GM19023 (cell line): ENCODE measurements at regions not wholly inside any gene's neighbourhood (a gene's known extent, or its start where the extent isn't known, plus 50 kb on each side); places are given as distances from the start of the nearest gene placed in this dataset.
"Not testable (repeated sequence)": the region's sequence is repeated elsewhere in the genome, so short reads cannot be mapped to it uniquely, and the experiment has no call there.

Source experiments
- ATAC-seq: cut with Tn5 transposase; IDR thresholded peaks from one replicate; pipeline ENCODE4 v1.9.1; 2021; ENCODE audit warnings: mild to moderate bottlenecking, moderate library complexity; ENCODE audit not compliant: unreplicated experiment

DNA sequence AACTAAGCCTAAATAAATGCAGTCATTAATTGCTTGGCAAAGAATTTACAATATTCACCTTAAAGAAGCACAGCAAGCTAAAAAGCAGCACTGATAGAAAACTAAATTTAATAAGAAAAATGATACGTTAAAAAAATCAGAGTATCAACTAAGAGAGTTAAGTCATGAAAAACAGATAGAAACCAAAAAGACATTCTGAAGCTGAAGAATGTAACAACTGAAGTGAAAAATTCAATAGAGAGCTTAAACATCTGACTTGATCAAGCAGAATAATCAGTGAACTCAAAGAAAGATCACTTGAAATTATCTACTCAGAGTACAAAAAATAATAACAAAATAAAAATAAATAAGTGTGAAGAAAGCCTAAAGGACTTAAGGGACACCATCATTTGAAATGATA is 588.0 kb upstream of the HS3ST1 start:
- ATAC-seq, result no peak

DNA sequence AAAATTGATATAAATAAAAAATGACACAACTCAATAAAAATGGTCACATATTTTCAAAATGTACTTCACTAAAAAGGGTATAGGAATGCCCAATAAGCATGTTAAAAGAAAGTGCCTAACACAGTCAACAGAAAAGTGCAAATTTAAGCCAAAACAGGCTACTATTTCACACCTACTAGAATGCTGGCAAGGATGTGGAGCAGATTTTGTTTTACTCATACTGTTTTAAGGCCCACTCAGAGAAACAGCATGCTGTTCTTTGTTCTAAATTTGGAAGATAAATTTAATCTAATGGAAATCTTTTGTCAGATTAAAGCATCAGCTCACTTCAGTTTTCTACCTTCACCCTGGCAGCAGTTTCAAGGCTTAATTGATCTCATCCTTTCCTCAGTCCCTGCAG is 576.8 kb upstream of the HS3ST1 start:
- ATAC-seq, result no peak

- ATAC-seq, result not testable (repeated sequence)
Observed at GRCh38 chr4:11996581-11996980, 567.9 kb upstream of the HS3ST1 start.

- no peak for ATAC-seq
Observed at GRCh38 chr4:11976726-11977263, 548.1 kb upstream of the HS3ST1 start.

DNA sequence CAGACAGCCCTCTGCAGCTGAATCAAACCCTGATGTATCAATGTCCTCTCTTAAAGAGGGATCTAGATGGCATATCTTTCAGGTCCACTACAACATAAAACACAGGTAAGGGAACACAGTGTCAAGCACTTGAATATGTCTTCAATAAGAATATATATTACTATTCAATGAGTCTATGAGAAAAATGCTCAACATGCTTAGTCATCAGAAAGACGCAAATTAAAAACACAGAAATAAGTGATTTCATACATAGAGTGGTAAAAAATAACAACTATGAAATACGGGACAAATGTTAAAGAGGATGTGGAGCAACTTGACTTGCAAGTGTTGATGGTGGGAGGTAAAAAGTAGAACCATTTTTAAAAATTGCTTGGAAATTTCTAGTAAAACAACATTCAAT is 544.6 kb upstream of the HS3ST1 start:
- no peak for ATAC-seq

GRCh38 chr4:11970754-11971153 is 542.1 kb upstream of the HS3ST1 start:
- ATAC-seq, result no peak

DNA sequence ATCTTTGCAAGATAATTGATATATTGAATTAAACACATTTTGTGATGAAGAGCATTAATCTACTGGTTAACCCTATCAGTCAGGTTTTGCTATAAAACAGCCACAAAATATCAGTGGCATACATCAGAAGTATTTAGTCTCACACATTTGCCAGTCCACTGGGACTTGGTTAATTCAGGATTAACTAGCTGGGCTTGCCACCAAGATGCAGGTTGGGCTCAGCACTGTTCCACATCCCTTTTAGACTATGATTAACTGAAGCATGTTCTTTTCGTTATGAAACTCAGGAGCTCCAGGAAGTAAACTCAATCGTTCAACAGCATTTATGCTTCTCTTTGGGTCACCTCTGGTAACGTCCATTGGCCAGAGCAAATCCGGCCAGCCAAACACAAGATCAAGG is 538.1 kb upstream of the HS3ST1 start:
- no peak for ATAC-seq

- ATAC-seq, result no peak
Observed at GRCh38 chr4:11954093-11954492, 525.4 kb upstream of the HS3ST1 start.

DNA sequence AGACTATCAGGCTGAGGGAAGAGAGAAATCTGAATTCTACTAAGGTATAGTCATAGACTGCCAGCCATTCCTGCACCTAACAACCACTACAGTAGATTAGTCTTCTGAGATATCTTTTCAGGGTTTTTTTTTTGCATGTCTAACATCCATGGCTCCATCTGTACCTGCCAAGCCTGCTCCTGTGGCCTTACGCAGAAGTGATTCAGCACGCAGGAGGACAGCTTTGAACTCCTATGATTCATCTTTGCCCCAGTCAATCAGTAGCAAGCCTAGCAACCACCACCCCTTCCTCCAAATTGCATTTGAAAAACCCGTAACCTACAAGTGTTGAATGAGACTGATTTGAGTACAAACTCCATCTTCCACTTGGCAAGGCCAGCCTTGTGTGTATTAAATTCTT is 520.7 kb upstream of the HS3ST1 start:
- no peak for ATAC-seq

DNA sequence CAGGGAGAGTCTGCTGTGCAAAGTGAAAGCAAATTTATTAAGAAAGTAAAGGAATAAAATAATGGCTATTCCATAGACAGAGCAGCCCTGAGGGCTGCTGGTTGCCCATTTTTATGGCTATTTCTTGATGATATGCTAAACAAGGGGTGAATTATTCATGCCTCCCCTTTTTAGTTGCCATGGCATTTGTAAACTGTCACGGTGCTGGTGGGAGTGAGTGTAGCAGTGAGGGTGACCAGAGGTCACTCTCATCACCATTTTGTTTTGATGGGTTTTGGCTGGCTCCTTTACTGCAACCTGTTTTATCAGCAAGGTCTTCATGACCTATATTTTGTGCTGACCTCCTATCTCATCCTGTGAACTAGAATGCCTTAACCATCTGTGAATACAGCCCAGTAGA is 518.9 kb upstream of the HS3ST1 start:
- not testable (repeated sequence) for ATAC-seq

- no peak for ATAC-seq
Observed at GRCh38 chr4:11937941-11938340, 509.2 kb upstream of the HS3ST1 start.

DNA sequence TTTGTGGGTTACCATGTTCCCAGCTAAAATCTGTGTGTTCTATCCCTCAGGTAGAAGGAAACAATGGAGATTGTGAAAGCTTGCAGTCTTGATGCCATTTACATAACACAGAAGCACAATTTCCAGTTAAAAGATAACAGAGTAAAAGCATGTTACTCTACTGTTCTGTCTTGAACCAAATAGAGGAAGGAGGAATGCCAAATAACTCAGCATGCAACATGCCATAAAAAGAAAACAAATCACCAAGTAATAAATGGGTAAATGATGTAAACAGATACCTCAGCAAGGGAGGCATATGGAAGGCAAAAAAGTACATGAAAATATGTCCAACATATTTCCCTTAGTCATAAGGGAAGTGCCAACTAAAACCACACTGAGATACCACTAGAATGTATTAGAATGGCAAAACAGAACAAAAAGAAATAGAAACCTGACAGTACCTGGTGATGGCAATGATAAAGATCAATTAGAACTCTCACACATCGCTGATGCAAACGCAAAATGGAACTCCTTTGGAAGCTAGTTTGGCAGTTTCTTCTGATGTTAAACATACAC is 502.6 kb upstream of the HS3ST1 start:
- no peak for ATAC-seq

DNA sequence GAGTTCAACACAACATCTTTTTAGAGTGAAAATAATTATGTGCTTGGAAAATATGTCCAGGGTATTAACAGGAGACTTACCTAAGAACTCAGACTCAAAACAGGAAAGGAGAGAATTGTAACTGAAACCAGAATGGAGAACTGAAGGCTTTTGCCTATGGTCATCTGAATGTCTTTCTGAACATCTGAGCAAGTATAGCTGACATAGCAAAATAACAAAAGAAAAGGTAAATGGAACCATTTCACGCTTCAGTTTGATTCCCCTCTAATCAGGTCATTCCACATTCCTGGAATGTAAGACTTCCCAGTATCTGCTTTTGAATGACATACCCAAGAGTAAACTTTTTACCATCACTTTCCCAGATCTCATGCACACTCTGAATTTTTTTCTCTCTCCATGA is 500.4 kb upstream of the HS3ST1 start:
- no peak for ATAC-seq

DNA sequence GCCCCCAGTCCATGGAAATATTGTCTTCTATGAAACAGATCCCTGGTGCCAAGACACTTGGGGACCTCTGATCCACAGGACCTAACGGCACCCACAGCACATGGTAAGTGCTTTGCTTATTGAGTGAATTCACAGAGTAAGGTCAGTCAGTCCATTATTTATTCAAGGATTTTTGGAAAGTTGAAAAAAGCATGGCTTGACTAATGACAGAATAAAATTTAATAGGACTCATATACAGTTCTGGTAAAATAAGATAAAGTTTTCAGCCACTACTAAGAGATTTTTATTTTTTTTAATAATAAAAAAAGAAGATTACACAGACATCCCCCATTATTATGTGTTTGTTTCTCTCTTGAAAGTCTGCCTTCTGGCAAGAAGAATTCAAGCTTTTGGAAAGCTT is 490.6 kb upstream of the HS3ST1 start:
- ATAC-seq, result no peak

- ATAC-seq, result no peak
Observed at GRCh38 chr4:11914406-11914805, 485.7 kb upstream of the HS3ST1 start.

DNA sequence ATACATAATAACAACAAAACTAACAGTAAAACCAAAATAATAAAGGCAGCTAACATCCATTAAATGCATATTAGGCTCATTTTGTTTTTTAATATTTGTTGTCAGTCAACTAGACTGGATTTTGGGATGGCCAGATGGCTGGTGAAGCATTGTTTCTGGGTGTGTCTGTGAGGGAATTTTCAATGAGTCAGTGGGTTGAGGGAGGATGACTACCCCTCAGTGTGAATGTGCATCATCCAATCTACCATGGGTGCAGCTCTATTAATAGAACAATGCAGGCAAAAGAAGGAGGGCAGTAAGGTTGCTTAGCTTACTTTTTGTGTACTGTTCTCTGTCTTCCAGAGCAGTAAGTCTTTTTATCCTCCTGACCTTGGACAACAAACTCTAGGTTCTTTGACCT is 484.2 kb upstream of the HS3ST1 start:
- no peak for ATAC-seq

DNA sequence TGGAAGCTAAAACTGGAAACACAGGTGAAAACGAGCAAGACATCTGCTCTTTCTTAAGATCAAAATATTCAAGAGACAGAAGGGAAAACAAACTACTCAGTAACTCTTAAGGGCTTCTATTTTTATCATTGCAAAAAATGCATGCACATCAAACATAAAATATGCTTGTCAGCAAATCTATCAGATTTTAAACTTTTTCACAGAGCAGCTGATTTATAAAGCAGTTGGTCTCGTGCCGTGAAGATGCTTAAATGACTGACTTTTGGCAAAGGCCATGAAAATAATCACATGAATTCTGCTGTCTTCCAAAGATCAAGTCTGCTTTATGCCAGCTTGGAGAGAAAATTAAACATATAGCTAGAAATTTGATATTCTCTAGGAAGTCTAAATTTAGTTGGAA is 482.1 kb upstream of the HS3ST1 start:
- no peak for ATAC-seq

DNA sequence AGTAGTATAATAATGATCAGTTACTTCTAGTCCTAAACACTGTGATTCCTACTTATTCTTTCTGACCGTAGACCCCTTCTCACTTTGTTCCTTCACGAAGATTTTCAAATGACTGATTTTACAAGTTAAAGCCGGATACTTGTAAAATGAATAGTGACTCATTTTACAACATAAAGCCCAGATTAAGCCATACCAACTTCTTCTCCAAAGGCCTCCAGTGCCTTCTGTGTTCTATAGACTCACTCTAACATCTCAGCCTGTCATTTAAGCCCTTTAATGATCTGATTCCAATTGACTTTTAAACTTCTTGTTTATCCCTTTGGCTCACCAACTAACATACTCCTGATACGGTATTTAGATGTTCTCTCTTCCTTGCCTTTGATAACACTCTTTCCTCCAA is 480.0 kb upstream of the HS3ST1 start:
- no peak for ATAC-seq

- ATAC-seq, result no peak
Observed at GRCh38 chr4:11908205-11908604, 479.5 kb upstream of the HS3ST1 start.

DNA sequence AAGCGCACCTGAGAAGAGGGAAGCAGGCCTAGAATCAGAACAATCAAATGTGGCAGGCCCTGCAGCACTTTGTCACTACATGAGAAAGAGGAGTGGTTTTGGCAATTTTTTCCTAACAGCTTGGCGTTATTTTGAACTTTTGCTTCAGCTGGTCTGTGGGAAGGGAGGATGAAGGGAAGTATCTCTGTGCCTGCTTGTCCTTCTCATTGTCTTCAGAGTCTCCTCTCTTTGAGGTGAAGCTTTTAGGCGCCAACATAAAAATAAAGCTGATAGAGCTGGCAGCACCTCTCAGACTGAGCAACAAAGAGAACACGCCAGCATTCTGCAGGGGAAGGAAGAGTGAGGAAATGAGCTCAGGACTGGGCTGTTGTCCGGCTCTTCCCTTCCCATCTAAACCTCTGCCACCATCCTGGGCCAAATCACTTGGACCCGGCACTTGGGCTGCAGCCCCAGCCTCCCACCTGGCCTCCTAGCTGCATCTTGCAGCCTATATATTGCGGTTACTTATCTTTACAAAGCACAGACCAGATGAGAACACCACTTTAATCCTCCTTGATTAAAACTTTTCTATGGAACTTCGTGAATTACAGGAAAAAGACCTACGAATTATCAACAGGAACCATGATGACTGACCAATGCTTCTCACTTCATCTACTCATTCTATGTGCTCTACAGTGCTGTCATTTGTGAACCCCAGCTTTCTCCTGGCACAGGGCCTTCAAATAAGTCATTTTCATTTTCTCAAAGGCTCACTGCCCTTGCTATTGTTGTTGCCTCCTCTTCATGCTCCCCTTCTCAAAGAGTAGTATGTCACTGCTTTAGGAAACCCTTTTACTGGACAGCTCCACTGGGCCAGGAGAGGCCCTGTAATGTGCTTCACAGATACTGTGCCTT is 476.4 kb upstream of the HS3ST1 start:
- no peak for ATAC-seq

DNA sequence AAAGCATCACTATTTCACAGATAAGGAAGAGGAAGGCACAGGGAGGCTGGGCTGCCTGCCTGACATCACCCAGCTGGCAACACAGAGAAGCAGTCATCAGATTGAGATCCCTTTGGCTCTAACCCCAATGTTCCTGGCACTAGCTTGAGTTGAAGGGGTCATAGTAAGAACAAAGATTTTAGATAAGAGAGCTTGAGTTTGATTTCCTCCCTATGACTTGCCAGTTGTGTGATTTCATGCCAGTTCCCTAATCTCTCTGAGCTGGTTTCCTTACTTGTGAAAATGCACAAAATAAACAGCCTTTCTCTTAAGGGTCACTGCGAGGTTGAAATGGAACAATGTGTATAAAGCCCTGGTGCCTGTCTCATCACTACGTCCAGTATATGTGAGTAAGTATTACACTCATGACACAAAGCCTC is 475.4 kb upstream of the HS3ST1 start:
- ATAC-seq, result no peak

- ATAC-seq, result no peak
Observed at GRCh38 chr4:11901089-11901488, 472.4 kb upstream of the HS3ST1 start.
